OCI-M2 (cell line): ENCODE measurements at regions not wholly inside any gene's neighbourhood (a gene's known extent, or its start where the extent isn't known, plus 50 kb on each side); places are given as distances from the start of the nearest gene placed in this dataset.
"Not testable (repeated sequence)": the region's sequence is repeated elsewhere in the genome, so short reads cannot be mapped to it uniquely, and the experiment has no call there.

Source experiments
- DNase-seq: peaks from one replicate; lab custom pipeline; 2025; ENCODE audit not compliant: unreplicated experiment; lab: John Stamatoyannopoulos, UW

DNA sequence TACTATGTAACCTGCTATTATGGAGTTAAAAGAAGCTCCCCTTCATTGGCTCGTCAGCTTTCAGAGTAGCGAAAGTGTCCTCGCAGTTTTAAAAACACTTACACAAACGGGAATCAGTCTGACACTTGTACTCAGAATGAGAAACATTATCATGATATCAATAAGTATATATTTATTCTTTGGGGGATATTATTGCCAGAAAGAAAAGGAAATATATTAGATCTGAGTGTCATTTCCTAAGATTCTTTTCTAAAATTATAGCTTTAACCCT, 584.5 kb downstream of the ZEB2 start:
- no peak for DNase-seq

DNA sequence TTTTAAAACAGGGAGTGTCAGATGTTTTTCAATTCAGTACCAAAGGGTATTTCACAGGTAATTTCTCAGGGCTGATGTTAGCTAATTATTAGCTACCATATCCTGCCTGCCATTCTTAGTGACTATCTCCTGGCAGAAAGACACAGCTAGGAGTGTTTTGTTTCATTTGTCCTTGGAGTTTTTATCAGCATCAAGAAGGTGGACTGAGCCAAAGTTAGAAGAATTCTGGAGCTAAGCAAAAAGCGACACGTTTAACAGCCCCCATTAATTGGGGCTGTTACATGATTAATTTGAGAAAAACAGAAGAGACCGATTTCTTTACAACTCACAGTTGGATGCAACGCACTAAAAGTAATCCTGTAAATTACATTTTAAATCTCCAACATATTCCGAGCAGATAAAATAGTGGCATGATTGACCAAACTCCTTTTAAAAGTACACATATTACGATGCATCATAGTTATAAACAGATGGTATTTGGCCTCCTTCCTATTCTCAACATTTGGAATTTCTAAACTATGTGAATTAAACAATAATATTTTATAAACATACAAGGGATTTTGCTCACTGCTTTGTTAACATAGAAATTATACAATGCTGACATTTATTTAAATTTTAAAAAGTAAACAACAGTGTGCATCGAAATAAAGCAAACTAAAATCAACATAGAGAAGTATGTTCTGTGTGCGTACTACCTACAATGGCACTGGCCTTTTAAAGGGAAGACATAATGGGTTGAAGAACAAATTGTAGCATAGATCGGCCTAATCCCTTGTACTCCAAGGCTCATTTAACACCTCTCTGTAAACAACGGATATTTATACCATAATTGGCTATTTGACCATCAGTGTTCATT, 585.1 kb downstream of the ZEB2 start:
- no peak for DNase-seq

DNA sequence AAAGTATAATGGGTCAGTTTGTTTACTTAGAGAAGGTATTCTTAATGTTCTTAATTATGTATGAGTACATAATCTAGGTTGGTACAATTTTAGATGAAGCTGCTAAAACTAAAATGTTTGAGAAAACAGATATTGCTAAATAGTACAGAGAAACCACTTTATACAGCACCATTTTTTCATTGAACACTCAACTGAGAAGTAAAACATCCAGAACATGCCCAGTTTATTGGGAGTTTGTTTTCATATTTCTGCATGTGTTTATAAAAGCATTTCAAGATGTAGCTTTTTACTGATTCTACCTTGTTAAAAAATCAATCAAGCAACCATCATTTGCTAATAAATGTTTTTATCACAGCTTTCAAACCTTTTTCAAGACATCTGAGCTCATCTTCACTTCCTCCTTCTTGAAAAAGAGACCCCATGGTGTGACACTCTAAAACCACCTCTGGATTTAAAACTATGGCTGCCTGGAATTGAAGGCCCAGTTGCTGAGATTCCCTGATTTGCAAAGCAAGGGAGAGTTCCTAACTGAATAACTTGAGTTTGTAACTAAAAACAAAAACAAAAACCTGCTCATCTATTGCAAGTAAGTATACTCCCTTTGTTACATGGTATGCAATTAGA, 585.9 kb downstream of the ZEB2 start:
- DNase-seq = no peak

DNA sequence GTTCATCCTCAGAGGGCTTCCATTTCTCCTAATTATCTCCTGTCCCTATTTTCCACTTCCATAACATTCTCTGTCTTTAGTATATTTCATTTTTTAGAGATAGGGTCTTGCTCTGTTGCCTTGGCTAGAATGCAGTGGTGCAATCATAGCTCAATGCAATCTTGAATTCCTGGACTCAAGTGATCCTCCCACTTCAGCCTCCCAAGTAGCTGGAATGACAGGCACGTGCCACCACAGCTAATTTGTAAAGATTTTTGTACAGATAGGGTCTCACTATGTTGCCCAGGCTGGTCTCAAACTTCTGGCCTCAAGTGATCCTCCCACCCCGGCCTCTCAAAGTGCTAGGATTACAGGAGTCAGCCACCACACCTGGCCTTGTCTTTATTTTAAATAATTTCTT, 589.0 kb downstream of the ZEB2 start:
- no peak for DNase-seq

GRCh38 chr2:143928613-143929012, 591.3 kb downstream of the ZEB2 start:
- no peak for DNase-seq

DNA sequence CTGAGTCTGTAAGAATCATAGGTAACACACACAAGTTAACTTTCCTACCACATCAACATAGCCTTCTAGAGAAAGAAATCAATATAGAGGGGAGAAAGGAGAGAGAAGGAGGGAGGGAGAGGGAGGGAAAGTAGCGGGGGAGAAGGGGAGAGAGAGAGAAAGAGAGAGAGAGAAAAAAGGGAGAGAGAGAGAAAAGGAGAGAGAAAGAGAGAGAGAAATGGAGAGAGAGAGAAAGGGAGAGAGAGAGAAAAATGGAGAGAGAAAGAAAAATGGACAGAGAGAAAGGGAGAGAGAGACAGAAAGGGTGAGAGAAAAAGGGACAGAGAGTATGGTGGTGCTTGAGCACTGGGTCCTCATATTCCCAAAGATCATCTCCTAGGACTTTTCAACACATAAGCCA, 591.7 kb downstream of the ZEB2 start:
- no peak for DNase-seq

DNA sequence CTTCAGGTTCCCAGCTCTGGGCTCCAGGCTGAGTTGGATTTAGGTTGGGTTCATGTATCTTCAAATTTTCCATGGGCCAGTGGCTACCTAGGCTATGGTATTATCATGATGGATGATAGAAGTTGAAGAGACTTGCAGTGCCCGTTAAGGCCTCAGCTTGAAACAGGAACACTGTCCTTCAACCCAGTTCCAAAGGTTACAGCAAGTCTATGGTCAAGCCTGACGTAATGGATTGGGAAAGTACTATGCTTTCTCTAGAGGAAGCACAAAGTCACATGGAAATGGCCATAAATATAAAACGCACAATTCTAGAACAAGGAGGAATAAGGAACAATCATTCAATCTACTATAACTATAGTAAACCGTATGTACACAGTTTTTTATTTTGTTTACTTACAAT, 593.2 kb downstream of the ZEB2 start:
- DNase-seq = no peak

DNA sequence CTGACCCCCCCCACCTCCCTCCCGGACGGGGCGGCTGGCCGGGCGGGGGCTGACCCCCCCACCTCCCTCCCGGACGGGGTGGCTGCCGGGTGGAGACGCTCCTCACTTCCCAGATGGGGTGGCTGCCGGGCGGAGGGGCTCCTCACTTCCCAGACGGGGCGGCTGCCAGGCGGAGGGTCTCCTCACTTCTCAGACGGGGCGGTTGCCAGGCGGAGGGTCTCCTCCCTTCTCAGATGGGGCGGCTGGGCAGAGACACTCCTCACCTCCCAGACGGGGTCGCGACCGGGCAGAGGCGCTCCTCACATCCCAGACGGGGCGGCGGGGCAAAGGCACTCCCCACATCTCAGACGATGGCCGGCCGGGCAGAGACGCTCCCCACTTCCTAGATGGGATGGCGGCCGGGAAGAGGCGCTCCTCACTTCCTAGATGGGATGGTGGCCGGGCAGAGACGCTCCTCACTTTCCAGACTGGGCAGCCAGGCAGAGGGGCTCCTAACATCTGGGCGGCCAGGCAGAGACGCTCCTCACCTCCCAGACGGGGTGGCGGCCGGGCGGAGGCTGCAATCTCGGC, 597.6 kb downstream of the ZEB2 start:
- DNase-seq = not testable (repeated sequence)

DNA sequence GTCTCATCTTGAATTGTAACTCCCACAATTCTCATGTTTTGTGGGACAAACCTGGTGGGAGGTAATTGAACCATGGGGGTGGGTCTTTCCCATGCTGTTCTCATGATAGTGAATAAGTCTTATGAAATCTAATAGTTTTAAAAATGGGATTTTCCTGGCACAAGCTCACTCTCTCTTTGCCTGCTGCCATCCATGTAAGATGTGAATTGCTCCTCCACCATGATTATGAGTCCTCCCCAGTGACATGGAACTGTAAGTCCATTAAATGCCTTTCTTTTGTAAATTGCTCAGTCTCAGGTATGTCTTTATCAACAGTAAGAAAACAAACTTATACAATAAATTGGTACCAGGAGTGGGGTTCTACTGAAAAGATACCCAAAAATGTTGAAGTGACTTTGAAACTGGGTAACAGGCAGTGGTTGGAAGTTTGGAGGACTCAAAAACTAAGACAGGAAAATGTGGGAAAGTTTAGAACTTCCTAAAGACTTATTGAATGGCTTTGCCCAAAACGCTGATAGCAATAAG, 601.4 kb downstream of the ZEB2 start:
- no peak for DNase-seq

DNA sequence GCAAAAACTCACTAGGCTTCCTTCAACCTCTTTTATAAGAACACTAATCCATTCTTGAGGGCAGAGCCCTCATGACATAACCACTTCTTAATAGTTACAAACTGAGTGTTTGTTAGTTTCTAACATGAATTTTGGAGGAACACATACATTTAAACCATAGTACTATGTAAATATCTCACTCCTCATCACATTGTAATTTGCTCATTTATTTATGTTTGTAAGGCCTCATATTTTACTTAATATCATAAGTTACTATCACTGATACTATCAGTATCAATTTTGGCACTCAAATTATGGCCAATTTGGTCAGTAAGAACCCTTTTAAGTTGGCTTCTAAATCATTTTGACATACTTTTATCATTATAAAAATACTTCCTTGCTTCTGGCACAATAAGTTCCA, 603.1 kb downstream of the ZEB2 start:
- no peak for DNase-seq

DNA sequence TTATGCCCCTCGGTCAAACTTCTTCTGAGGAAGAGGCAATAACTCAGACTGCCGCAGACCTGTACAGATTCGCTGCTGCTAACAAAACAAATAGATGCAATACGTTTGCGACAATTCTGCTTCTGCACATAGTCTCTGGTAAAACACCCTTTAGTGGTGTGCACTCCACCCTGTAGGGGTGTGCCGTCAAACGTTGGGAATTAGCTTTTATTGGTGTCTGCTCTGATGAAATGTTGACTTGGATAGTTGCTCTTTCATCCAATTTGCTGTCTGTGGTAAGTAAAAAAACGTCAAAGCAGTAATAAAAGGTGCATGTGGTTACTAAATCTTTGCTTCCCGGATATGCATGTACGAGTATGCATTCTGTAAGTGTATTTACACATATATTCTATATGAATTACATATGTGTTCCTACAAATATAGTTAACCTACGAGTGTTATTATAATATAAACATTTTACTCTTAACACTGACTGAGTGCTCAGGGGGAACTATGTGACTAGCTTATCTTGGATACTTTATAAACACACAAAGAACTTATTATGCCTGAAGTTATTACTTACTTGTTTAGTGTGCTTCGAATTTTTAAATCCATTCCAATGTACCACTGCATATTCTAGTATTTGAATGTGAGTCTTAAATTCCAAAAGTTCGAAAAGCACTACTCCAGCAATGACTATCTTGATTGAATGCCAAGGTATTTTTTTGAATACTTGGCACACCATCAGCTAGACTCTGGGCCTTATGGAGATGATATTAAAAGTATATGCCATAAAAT, 610.2 kb downstream of the ZEB2 start:
- no peak for DNase-seq

GRCh38 chr2:143908843-143909242, 611.1 kb downstream of the ZEB2 start:
- DNase-seq = no peak

DNA sequence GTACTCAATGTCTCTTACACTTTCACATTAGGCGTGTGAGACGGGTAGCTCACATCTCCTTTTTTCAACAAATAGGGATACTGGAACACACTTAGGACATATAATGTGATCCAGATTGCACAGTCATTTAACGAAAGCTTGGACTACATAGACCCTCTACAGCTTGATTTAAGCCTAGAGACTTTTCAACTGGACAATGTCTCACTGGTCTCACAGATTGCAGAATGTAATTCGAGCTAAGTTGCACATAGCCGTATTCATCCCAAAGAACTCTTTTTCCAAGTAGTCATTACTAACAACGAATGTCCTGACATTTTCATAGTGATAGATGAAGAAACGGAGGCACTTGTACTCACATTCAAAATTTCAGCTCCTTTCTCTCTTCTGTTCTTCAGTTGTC, 612.1 kb downstream of the ZEB2 start:
- no peak for DNase-seq

- DNase-seq = no peak
Observed at GRCh38 chr2:143906850-143907249, 613.1 kb downstream of the ZEB2 start.

DNA sequence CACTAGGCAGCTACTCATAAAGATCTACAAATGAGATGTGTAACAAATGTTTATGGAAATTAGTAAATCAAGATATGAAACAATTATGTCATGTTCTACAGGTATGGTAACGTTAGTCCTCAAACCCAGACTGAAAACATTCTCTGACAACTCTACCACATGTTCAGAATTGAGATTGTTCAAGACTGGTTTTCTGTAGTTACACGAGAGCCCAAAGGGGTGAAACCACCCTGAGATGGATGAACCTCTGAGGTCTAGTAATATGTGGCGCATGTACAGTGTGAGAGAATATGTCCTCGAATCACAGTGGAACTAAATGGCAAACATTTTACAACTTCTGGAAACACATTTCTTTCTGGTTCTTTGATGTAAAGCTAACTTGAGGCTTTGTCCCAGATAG, 614.3 kb downstream of the ZEB2 start:
- no peak for DNase-seq

- DNase-seq = no peak
Observed at GRCh38 chr2:143903172-143903856, 616.6 kb downstream of the ZEB2 start.

- DNase-seq = no peak
Observed at GRCh38 chr2:143901185-143901842, 618.6 kb downstream of the ZEB2 start.

GRCh38 chr2:143899987-143900386, 619.9 kb downstream of the ZEB2 start:
- no peak for DNase-seq

DNA sequence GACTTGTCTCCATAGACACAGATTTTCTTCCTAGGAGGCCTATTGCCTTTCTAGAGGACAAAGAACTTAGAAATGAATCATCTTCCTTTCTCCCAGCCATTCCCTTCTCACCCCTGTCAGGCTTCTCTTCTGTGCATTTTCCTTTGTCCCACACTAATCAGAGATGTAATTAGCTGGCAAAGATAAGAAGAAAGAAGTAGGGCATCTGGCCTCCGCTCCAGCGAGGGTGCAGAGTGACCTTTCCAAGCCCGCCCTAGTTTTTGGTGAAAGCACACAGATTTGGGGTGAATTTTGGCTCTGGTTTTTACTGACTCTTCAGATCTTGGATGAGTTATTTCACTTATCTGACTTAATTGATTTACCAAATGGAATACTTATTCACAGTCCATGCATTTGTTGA, 626.5 kb downstream of the ZEB2 start:
- no peak for DNase-seq

DNA sequence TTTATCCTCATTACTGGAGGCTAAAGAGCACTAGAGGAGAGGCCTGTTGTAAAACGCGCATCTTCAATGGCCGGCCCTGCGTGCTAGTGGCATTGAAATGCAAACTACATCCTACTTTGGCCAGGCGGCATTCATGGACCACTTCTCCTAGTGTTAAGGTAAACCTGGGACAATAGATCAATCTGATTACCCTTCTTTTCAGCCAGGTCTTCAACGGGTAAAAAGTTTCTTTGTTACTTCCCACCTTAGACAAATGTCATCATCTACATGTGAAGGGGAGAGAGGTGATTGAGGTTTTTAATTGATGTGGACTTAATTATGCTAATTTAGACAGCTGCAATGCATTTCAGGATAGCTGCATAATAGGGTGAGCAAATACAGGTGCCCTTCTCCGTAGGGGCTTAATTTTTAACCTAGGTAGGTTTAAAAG, 628.0 kb downstream of the ZEB2 start:
- DNase-seq = no peak
